ENCODE measurements at regions not wholly inside any gene's neighbourhood (a gene's known extent, or its start where the extent isn't known, plus 50 kb on each side); places are given as distances from the start of the nearest gene placed in this dataset.

GRCh38 chr3:68408626-68409025 is 523.7 kb downstream of the TAFA4 start:
- Histone ChIP-seq H3K4me3 (no peak overlapping the region), H3K9me3 (no peaks in the 10 kb centered on the region), H3K4me1 (peaks cover 0 to 4% (median 0%) of the 10 kb centered on the region in 4 donors), H3K27ac (no peak overlapping the region), H3K27me3 (no peaks in the 10 kb centered on the region), H3K36me3 (no peaks in the 10 kb centered on the region)
- 11 to 60% (median 33%) methylated on average over 1 of the region's 1 CpG for WGBS, 5 donors
- TF ChIP-seq POLR2AphosphoS5 (IDR thresholded peaks at IDR 0.05) (no peak), EP300 (IDR thresholded peaks at IDR 0.05) (no peak), POLR2A (IDR thresholded peaks at IDR 0.05) (no peak)
- TF ChIP-seq, protein P1, sequence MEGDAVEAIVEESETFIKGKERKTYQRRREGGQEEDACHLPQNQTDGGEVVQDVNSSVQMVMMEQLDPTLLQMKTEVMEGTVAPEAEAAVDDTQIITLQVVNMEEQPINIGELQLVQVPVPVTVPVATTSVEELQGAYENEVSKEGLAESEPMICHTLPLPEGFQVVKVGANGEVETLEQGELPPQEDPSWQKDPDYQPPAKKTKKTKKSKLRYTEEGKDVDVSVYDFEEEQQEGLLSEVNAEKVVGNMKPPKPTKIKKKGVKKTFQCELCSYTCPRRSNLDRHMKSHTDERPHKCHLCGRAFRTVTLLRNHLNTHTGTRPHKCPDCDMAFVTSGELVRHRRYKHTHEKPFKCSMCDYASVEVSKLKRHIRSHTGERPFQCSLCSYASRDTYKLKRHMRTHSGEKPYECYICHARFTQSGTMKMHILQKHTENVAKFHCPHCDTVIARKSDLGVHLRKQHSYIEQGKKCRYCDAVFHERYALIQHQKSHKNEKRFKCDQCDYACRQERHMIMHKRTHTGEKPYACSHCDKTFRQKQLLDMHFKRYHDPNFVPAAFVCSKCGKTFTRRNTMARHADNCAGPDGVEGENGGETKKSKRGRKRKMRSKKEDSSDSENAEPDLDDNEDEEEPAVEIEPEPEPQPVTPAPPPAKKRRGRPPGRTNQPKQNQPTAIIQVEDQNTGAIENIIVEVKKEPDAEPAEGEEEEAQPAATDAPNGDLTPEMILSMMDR (IDR thresholded peaks at IDR 0.05): no peak
- intact Hi-C loops (cut with DNase I; ENCODE audit: low total_unique reads): no loop called here
- no peak for DNase-seq

GRCh38 chr3:68403741-68404140 is 528.6 kb downstream of the TAFA4 start:
- H3K36me3 ChIP-seq: no peaks in the 10 kb centered on the region
- DNase-seq: no peak
- no peak overlapping the region for H3K4me3 ChIP-seq
- intact Hi-C loops (cut with DNase I; ENCODE audit: low total_unique reads): no loop called here
- H3K4me1 ChIP-seq: peaks cover 0 to 4% (median 0%) of the 10 kb centered on the region in 4 donors
- no peaks in the 10 kb centered on the region for H3K27me3 ChIP-seq
- no peak overlapping the region for H3K27ac ChIP-seq
- TF ChIP-seq POLR2AphosphoS5 (IDR thresholded peaks at IDR 0.05) (no peak), EP300 (IDR thresholded peaks at IDR 0.05) (no peak), POLR2A (IDR thresholded peaks at IDR 0.05) (no peak)
- TF ChIP-seq, protein P1 (IDR thresholded peaks at IDR 0.05): no peak
- no peaks in the 10 kb centered on the region for H3K9me3 ChIP-seq

GRCh38 chr3:68402235-68402918 is 530.0 kb downstream of the TAFA4 start:
- Histone ChIP-seq H3K9me3 (no peaks in the 10 kb centered on the region), H3K36me3 (no peaks in the 10 kb centered on the region), H3K27me3 (no peaks in the 10 kb centered on the region), H3K4me1 (peaks cover 0 to 4% (median 0%) of the 10 kb centered on the region in 4 donors), H3K4me3 (no peak overlapping the region), H3K27ac (no peak overlapping the region)
- TF ChIP-seq EP300 (IDR thresholded peaks at IDR 0.05): no peak
- no peak for TF ChIP-seq POLR2A (IDR thresholded peaks at IDR 0.05)
- TF ChIP-seq, protein P1 (IDR thresholded peaks at IDR 0.05): no peak
- TF ChIP-seq POLR2AphosphoS5 (IDR thresholded peaks at IDR 0.05): no peak
- WGBS, 5 donors: 66 to 74% (median 73%) methylated on average over 6 of the region's 6 CpGs
- DNase-seq: no peak
- intact Hi-C loops (cut with DNase I; ENCODE audit: low total_unique reads): no loop called here

- no peak for TF ChIP-seq POLR2AphosphoS5 (IDR thresholded peaks at IDR 0.05)
- TF ChIP-seq, protein P1 (IDR thresholded peaks at IDR 0.05): no peak
- TF ChIP-seq EP300 (IDR thresholded peaks at IDR 0.05): no peak
- no peak for TF ChIP-seq POLR2A (IDR thresholded peaks at IDR 0.05)
- intact Hi-C loops (cut with DNase I; ENCODE audit: low total_unique reads): no loop called here
- Histone ChIP-seq H3K4me3 (no peak overlapping the region), H3K4me1 (no peaks in the 10 kb centered on the region), H3K27ac (no peak overlapping the region), H3K36me3 (no peaks in the 10 kb centered on the region), H3K9me3 (peaks cover 0 to 16% (median 4%) of the 10 kb centered on the region in 4 donors), H3K27me3 (no peaks in the 10 kb centered on the region)
- no peak for DNase-seq
- WGBS, 5 donors: 73 to 84% (median 79%) methylated on average over 8 of the region's 8 CpGs
Observed at GRCh38 chr3:68378631-68379030, 553.7 kb downstream of the TAFA4 start.
